GM12873 (cell line): ENCODE measurements at regions not wholly inside any gene's neighbourhood (a gene's known extent, or its start where the extent isn't known, plus 50 kb on each side); places are given as distances from the start of the nearest gene placed in this dataset.

Experiments used
- CTCF ChIP-seq: IDR thresholded peaks from 2 replicates; pipeline ENCODE4 v1.5.1; 2012; ENCODE audit warnings: low read depth, mild to moderate bottlenecking, moderate library complexity, low read length, control low read depth; ENCODE audit not compliant: insufficient read depth; ENCODE audit errors: missing control alignments

GRCh38 chr1:30101487-30102227 lies 621.7 kb downstream of the MATN1 start:
- no peak for TF ChIP-seq CTCF

- TF ChIP-seq CTCF: no peak
Measured at GRCh38 chr1:30101016-30101415, 622.4 kb downstream of the MATN1 start.

GRCh38 chr1:30100524-30100862 lies 622.9 kb downstream of the MATN1 start:
- TF ChIP-seq CTCF: no peak

- TF ChIP-seq CTCF: no peak
Measured at GRCh38 chr1:30099587-30100523, 623.5 kb downstream of the MATN1 start.

- TF ChIP-seq CTCF: no peak
Measured at GRCh38 chr1:30095451-30096025, 627.8 kb downstream of the MATN1 start.

- no peak for TF ChIP-seq CTCF
Measured at GRCh38 chr1:30095051-30095450, 628.3 kb downstream of the MATN1 start.
